Fibroblast of pulmonary artery (primary cell): ENCODE measurements at regions not wholly inside any gene's neighbourhood (a gene's known extent, or its start where the extent isn't known, plus 50 kb on each side); places are given as distances from the start of the nearest gene placed in this dataset.

Experiments used
- DNase-seq: peaks from one replicate; pipeline ENCODE4 v3.0.0-alpha.2; 2010; ENCODE audit warnings: low read depth
- H3K4me3 ChIP-seq: replicated peaks from 2 replicates; pipeline ENCODE4 v1.5.1; 2011; ENCODE audit warnings: low read depth, mild to moderate bottlenecking, control low read depth, low read length, moderate library complexity
- CTCF ChIP-seq: IDR thresholded peaks from 2 replicates; pipeline ENCODE4 v1.5.1; 2011; ENCODE audit warnings: mild to moderate bottlenecking, control low read depth, low read length, inconsistent platforms; ENCODE audit errors: missing control alignments

- no peak for TF ChIP-seq CTCF
- H3K4me3 ChIP-seq: no peak overlapping the region
- DNase-seq: no peak
Observed at GRCh38 chr22:49040754-49041467, 786.8 kb downstream of the BRD1 start.

- no peak overlapping the region for H3K4me3 ChIP-seq
- no peak for DNase-seq
- TF ChIP-seq CTCF: no peak
Observed at GRCh38 chr22:49040111-49040510, 787.6 kb downstream of the BRD1 start.

- H3K4me3 ChIP-seq: no peak overlapping the region
- no peak for DNase-seq
- no peak for TF ChIP-seq CTCF
Observed at GRCh38 chr22:49039625-49040024, 788.0 kb downstream of the BRD1 start.

- TF ChIP-seq CTCF: no peak
- no peak overlapping the region for H3K4me3 ChIP-seq
- DNase-seq: no peak
Observed at GRCh38 chr22:49037701-49038245, 789.9 kb downstream of the BRD1 start.

GRCh38 chr22:49036513-49036912 is 791.2 kb downstream of the BRD1 start:
- no peak for DNase-seq
- no peak overlapping the region for H3K4me3 ChIP-seq
- TF ChIP-seq CTCF: no peak

- TF ChIP-seq CTCF: no peak
- H3K4me3 ChIP-seq: no peak overlapping the region
- DNase-seq: no peak
Observed at GRCh38 chr22:49035818-49036457, 791.7 kb downstream of the BRD1 start.
